Smooth muscle cell (in vitro differentiated cells): ENCODE measurements at regions not wholly inside any gene's neighbourhood (a gene's known extent, or its start where the extent isn't known, plus 50 kb on each side); places are given as distances from the start of the nearest gene placed in this dataset.

ENCODE experiments used
- DNase-seq: peaks from one replicate; lab custom pipeline; 2025; ENCODE audit not compliant: unreplicated experiment; lab: John Stamatoyannopoulos, UW
- H2AFZ ChIP-seq: fragments of 200-600 bp; sonication (generic); 2 replicates; pipeline ENCODE4 v1.6.0; 2016; ENCODE audit warnings: antibody characterized with exemption, low read depth, mild to moderate bottlenecking
- H3F3A ChIP-seq: fragments of 200-600 bp; sonication (generic); 2 replicates; pipeline ENCODE4 v1.6.0; 2017; ENCODE audit warnings: antibody characterized with exemption, low read depth
- H3K27ac ChIP-seq: fragments of 200-600 bp; sonication (generic); 2 replicates; pipeline ENCODE4 v1.5.1; 2016; ENCODE audit warnings: low read depth, mild to moderate bottlenecking
- H3K27me3 ChIP-seq: fragments of 200-600 bp; sonication (generic); 2 replicates; pipeline ENCODE4 v1.6.1; 2016; ENCODE audit warnings: low read depth, mild to moderate bottlenecking
- H3K36me3 ChIP-seq: fragments of 200-600 bp; sonication (generic); 2 replicates; pipeline ENCODE4 v1.5.1; 2016; ENCODE audit warnings: low read depth
- H3K4me1 ChIP-seq: fragments of 200-600 bp; sonication (generic); 2 replicates; pipeline ENCODE4 v1.5.1; 2016; ENCODE audit warnings: low read depth
- H3K4me2 ChIP-seq: fragments of 200-600 bp; sonication (generic); 2 replicates; pipeline ENCODE4 v1.6.0; 2016; ENCODE audit warnings: mild to moderate bottlenecking
- H3K4me3 ChIP-seq: fragments of 200-600 bp; sonication (generic); 2 replicates; pipeline ENCODE4 v1.5.1; 2016; ENCODE audit warnings: mild to moderate bottlenecking
- H3K79me2 ChIP-seq: fragments of 200-600 bp; sonication (generic); 2 replicates; pipeline ENCODE4 v1.6.0; 2016; ENCODE audit warnings: low read depth, mild to moderate bottlenecking
- H3K9ac ChIP-seq: fragments of 200-600 bp; sonication (generic); 2 replicates; pipeline ENCODE4 v1.6.0; 2016; ENCODE audit warnings: low read depth
- H3K9me3 ChIP-seq: fragments of 200-600 bp; sonication (generic); replicated peaks from 2 replicates; pipeline ENCODE4 v1.5.1; 2016; ENCODE audit warnings: low read depth
- H4K20me1 ChIP-seq: fragments of 200-600 bp; sonication (generic); 2 replicates; pipeline ENCODE4 v1.6.0; 2016; ENCODE audit warnings: low read depth
- CTCF ChIP-seq: fragments of 200-600 bp; sonication (generic); IDR thresholded peaks from 2 replicates; pipeline ENCODE4 v1.5.1; 2017; ENCODE audit warnings: borderline replicate concordance, mild to moderate bottlenecking, antibody characterized with exemption; ENCODE audit not compliant: insufficient read depth, poor library complexity, severe bottlenecking
- WGBS: methylation state at CpG from one replicate; pipeline ENCODE4 v1.1.7; 2016; ENCODE audit warnings: low lambda C conversion rate; 5-methylcytosine and 5-hydroxymethylcytosine counted together

- Histone ChIP-seq H3F3A (no peaks in the 10 kb centered on the region), H3K4me3 (no peak overlapping the region), H3K9ac (no peak overlapping the region)
Observed at GRCh38 chr4:43402393-43402792, 509.9 kb downstream of the GRXCR1 start.

GRCh38 chr4:43410636-43411035, 518.1 kb downstream of the GRXCR1 start:
- no peak overlapping the region for H2AFZ ChIP-seq
- WGBS, result 97% methylated on average over 9 of the region's 9 CpGs
- no peak overlapping the region for H3K4me3 ChIP-seq
- no peaks in the 10 kb centered on the region for H3K4me1 ChIP-seq
- no peaks in the 10 kb centered on the region for H4K20me1 ChIP-seq
- H3K4me2 ChIP-seq, result no peak overlapping the region
- no peaks in the 10 kb centered on the region for H3K9me3 ChIP-seq
- TF ChIP-seq CTCF, result no peak
- no peaks in the 10 kb centered on the region for H3K79me2 ChIP-seq
- H3K27me3 ChIP-seq, result no peaks in the 10 kb centered on the region
- no peaks in the 10 kb centered on the region for H3K36me3 ChIP-seq
- no peak overlapping the region for H3K9ac ChIP-seq
- no peak for DNase-seq
- no peaks in the 10 kb centered on the region for H3F3A ChIP-seq
- H3K27ac ChIP-seq, result no peak overlapping the region

More at GRCh38 chr4:43402393-43402792, 509.9 kb downstream of the GRXCR1 start:
- 85% methylated on average over 1 of the region's 1 CpG for WGBS
- Histone ChIP-seq H3K36me3 (no peaks in the 10 kb centered on the region), H4K20me1 (no peaks in the 10 kb centered on the region), H3K27ac (no peak overlapping the region), H3K27me3 (no peaks in the 10 kb centered on the region), H2AFZ (no peak overlapping the region), H3K4me2 (no peak overlapping the region), H3K9me3 (no peaks in the 10 kb centered on the region), H3K4me1 (no peaks in the 10 kb centered on the region), H3K79me2 (no peaks in the 10 kb centered on the region)
- no peak for DNase-seq
- no peak for TF ChIP-seq CTCF

GRCh38 chr4:43411226-43411625, 518.7 kb downstream of the GRXCR1 start:
- Histone ChIP-seq H3K4me1 (no peaks in the 10 kb centered on the region), H3K9ac (no peak overlapping the region), H2AFZ (no peak overlapping the region), H3K36me3 (no peaks in the 10 kb centered on the region), H3K27me3 (no peaks in the 10 kb centered on the region), H3K4me3 (no peak overlapping the region), H3K79me2 (no peaks in the 10 kb centered on the region), H3K9me3 (no peaks in the 10 kb centered on the region), H3K4me2 (no peak overlapping the region), H3F3A (no peaks in the 10 kb centered on the region), H4K20me1 (no peaks in the 10 kb centered on the region), H3K27ac (no peak overlapping the region)
- DNase-seq, result no peak
- TF ChIP-seq CTCF, result no peak

- Histone ChIP-seq H3K4me3 (no peak overlapping the region), H3K4me2 (no peak overlapping the region), H3K9me3 (no peaks in the 10 kb centered on the region), H3K79me2 (no peaks in the 10 kb centered on the region), H3K36me3 (no peaks in the 10 kb centered on the region), H2AFZ (no peak overlapping the region), H4K20me1 (no peaks in the 10 kb centered on the region), H3K9ac (no peak overlapping the region), H3K27me3 (no peaks in the 10 kb centered on the region), H3K4me1 (no peaks in the 10 kb centered on the region), H3F3A (no peaks in the 10 kb centered on the region), H3K27ac (no peak overlapping the region)
- no peak for TF ChIP-seq CTCF
- DNase-seq, result no peak
- WGBS, result 92% methylated on average over 1 of the region's 1 CpG
Observed at GRCh38 chr4:43423276-43423675, 530.8 kb downstream of the GRXCR1 start.
